Epithelial cell of proximal tubule (primary cell): ENCODE measurements at regions not wholly inside any gene's neighbourhood (a gene's known extent, or its start where the extent isn't known, plus 50 kb on each side); places are given as distances from the start of the nearest gene placed in this dataset.

Experiments used
- DNase-seq: peaks from one replicate; pipeline ENCODE4 v3.0.0-alpha.2; 2011; ENCODE audit warnings: low read depth
- H3K4me3 ChIP-seq: 2 replicates; pipeline ENCODE4 v1.5.1; 2011; ENCODE audit warnings: low read depth, mild to moderate bottlenecking, low read length
- TF ChIP-seq, protein P1 (sequence below): conservative IDR thresholded peaks from 2 replicates; pipeline ENCODE4 v1.5.1; 2012; ENCODE audit warnings: low read depth, mild to moderate bottlenecking, low read length

DNA sequence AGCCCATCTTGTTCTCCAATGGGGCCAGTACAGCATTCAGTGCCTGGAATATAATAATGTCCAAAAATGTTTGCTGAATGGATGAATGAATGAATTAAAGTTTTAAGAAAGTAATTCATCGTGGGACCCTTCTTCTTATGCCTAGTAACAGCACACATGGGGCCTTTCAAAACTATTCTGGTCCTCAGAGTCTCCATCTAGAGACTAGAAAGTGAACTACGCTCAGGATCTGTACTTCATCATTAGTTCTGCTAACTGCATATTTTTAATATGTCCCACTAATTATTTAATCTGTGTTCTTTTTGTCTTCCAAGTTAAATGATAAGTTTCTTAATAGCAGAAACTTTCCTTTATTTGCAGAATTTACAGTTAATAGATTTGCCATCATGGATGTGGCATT lies 172.5 kb downstream of the SMAD2 start:
- TF ChIP-seq, protein P1, sequence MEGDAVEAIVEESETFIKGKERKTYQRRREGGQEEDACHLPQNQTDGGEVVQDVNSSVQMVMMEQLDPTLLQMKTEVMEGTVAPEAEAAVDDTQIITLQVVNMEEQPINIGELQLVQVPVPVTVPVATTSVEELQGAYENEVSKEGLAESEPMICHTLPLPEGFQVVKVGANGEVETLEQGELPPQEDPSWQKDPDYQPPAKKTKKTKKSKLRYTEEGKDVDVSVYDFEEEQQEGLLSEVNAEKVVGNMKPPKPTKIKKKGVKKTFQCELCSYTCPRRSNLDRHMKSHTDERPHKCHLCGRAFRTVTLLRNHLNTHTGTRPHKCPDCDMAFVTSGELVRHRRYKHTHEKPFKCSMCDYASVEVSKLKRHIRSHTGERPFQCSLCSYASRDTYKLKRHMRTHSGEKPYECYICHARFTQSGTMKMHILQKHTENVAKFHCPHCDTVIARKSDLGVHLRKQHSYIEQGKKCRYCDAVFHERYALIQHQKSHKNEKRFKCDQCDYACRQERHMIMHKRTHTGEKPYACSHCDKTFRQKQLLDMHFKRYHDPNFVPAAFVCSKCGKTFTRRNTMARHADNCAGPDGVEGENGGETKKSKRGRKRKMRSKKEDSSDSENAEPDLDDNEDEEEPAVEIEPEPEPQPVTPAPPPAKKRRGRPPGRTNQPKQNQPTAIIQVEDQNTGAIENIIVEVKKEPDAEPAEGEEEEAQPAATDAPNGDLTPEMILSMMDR = peak; percentile 48
- no peak for DNase-seq
- no peak overlapping the region for H3K4me3 ChIP-seq

DNA sequence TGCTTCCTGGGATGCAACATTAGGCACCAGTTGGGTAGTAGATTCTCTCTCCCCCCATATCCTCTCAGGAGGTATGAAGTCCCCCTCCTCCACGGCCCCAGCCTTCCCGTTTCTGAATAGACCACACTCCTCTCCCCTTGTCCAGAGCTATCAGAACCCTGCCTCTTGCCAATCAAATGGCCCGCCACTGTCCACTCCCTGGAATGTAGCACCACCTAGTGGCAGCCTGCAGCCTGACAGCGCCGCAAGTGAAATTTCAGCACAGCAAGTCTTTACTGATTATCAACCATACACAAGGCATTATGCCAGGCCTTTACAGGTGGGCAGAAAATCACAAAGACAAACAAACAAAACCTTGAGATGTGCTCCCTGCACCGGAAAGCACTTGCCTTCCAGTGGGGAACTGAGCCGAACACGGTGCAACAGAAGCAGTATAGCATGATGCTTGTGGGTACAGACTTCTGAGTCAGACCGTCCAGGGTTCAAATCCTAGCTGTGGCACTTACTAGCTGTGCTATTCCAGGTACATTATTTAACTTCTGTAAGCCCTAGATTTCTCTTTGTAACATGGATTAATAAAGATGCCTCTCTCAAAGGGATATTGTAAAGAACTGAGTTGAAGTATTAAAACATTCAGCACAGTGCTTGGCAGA lies 174.0 kb downstream of the SMAD2 start:
- TF ChIP-seq, protein P1 = peak; percentile 99
- no peak for DNase-seq
- no peak overlapping the region for H3K4me3 ChIP-seq

DNA sequence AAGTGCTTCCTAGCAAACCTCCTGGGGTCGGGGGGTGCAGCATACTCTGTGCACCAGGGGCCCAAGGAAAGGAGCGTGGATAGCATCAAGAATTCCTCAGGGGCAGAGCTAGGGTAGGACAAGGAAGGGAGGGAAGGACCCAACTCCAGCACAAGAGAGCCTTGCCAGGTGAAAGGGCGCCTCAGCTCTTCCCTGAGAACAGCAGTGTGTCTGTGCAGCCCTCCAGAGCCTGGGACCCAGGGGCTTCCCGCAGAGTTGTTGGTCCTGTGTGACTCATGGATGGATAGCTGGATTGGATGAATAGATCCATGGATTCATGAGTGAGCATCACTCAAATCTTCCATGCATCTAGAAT lies 175.4 kb downstream of the SMAD2 start:
- TF ChIP-seq, protein P1 = no peak
- DNase-seq = no peak
- H3K4me3 ChIP-seq = no peak overlapping the region

DNA sequence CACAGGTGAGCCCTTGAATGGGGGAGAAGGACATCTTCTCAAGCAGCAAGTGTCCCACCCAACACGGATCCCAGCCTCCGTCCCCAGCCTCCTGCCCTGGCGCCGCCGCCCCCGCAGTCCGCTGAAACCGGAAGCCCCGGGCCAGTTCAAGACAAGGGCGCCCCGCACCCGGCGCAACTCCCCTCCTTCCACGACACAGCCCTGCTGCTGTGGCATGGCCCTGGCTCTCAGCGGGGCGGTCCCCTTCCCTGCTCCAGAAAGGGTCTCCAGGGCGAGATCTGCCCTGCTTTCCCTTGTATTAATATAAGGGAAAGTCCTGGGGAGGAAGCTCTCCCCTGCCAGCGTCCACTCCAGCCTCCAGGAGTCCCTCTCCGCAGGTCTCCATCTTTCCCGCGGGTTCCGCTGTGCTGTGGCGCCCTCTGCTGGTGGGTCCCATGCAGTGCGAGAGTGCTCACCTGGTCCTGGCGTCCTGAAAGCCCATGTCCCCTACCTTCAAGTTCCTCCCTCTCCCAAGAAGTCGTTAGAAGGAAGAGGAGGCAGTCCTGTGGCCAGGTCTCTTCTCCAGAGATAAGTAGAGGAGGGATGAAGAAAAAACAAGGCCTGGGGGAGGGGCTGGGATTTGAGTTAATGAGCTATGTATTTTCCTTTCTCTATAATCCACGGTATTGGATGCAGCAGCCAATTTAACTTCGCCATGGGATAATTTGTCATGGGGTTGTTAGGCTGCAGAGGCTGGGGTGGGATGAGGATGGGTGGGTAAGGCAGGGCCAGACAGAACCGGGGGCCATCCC lies 176.0 kb downstream of the SMAD2 start:
- DNase-seq = no peak
- no peak overlapping the region for H3K4me3 ChIP-seq
- TF ChIP-seq, protein P1 = peak; percentile 90

DNA sequence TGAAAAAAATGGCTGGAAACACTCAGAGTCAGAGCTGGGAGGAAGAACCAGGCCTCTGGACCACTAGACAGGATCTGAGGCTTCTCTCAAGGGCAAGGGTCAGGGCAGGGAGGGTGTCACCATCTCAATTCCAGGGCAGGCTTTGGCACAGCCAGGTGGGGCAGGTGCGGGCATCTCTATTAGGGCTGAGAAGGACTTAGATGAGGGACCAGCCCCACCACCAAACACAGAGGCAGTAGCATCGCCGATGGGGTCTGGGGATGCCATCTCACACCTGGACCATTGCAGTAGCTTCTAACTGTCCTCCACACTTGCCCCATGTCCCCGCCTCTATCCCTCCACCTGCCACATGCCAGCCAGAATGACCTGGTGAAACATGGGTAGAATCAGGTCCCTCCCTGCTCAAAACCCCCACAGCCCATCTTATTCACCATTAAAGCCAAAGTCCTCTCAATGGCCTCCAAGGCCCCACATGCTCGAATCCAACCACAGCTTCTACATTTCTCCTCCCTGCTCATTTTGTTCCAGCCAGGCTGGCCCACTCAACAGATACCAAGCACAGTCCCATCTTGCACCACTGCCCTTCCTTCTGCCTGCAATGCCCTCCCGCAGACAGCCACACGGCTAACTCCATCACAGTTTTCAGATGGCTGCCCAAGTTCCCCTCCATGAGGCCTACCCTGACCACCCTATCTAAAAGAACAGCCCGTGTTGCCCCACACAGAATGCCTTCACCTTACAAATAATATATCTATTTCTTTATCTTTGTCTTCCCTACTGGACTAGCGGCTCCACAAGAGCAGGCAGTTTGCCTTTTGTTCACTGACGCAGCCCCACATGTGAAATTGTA lies 177.4 kb downstream of the SMAD2 start:
- no peak for DNase-seq
- TF ChIP-seq, protein P1 = no peak
- no peak overlapping the region for H3K4me3 ChIP-seq

DNA sequence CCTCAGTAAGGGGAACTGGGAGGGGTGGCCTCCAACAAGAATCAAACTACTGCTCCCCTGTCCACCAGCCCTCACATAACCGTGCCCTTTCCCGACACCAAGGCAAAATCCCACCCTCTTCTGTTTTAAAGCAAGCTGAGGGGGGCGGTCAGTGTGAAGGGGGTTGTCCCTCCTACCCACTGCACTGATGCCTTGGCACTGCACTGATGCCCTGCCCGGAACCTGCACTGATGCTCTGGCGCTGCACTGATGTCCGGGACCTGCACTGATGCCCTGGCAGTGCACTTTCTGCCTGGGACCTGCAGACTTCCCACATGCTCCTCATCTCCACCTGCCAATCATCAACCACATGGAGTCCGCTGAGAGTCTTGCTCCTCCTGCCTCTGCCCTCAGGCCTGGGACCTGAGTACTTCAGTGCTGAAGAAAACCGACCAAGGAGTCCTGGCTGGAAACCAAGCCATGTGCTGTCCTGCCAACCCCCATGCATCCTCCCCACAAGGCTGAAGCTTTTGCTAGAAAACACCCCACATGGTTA lies 179.5 kb downstream of the SMAD2 start:
- TF ChIP-seq, protein P1 = no peak
- no peak for DNase-seq

More for the DNA sequence above, 179.5 kb downstream of the SMAD2 start:
- no peak overlapping the region for H3K4me3 ChIP-seq
